Neural progenitor cell (in vitro differentiated cells): ENCODE measurements at regions not wholly inside any gene's neighbourhood (a gene's known extent, or its start where the extent isn't known, plus 50 kb on each side); places are given as distances from the start of the nearest gene placed in this dataset.

ENCODE experiments used
- DNase-seq: peaks from one replicate; pipeline ENCODE4 v3.0.0-alpha.2; 2016; ENCODE audit warnings: low spot score
- H2AFZ ChIP-seq: fragments of 200-600 bp; sonication (generic); replicated peaks from 2 replicates; pipeline ENCODE4 v1.6.1; 2016; ENCODE audit warnings: antibody characterized with exemption
- H3F3A ChIP-seq: fragments of 200-600 bp; sonication (generic); 2 replicates; pipeline ENCODE4 v1.6.1; 2016; ENCODE audit warnings: antibody characterized with exemption, low read depth
- H3K27ac ChIP-seq: fragments of 200-600 bp; sonication (generic); 2 replicates; pipeline ENCODE4 v1.5.1; 2016; ENCODE audit warnings: mild to moderate bottlenecking
- H3K27me3 ChIP-seq: fragments of 200-600 bp; sonication (generic); 2 replicates; pipeline ENCODE4 v1.6.1; 2016; ENCODE audit warnings: mild to moderate bottlenecking, moderate library complexity
- H3K36me3 ChIP-seq: fragments of 200-600 bp; sonication (generic); 2 replicates; pipeline ENCODE4 v1.5.1; 2016
- H3K4me1 ChIP-seq: fragments of 200-600 bp; sonication (generic); 2 replicates; pipeline ENCODE4 v1.6.1; 2016; ENCODE audit warnings: mixed run types
- H3K4me2 ChIP-seq: fragments of 200-600 bp; sonication (generic); 2 replicates; pipeline ENCODE4 v1.6.1; 2016
- H3K4me3 ChIP-seq: fragments of 200-600 bp; sonication (generic); 2 replicates; pipeline ENCODE4 v1.5.1; 2016
- H3K79me2 ChIP-seq: fragments of 200-600 bp; sonication (generic); 2 replicates; pipeline ENCODE4 v1.6.1; 2016; ENCODE audit warnings: low read depth
- H3K9ac ChIP-seq: fragments of 200-600 bp; sonication (generic); 2 replicates; pipeline ENCODE4 v1.6.1; 2016
- H3K9me3 ChIP-seq: fragments of 200-600 bp; sonication (generic); 2 replicates; pipeline ENCODE4 v1.5.1; 2016; ENCODE audit warnings: low read depth
- H4K20me1 ChIP-seq: fragments of 200-600 bp; sonication (generic); 2 replicates; pipeline ENCODE4 v1.6.1; 2016; ENCODE audit warnings: low read depth
- H3K27ac Mint-ChIP-seq: 3 replicates; pipeline ENCODE4 v1.8.0; 2021; ENCODE audit warnings: mixed read lengths
- H3K27me3 Mint-ChIP-seq: 2 replicates; pipeline ENCODE4 v1.8.0; 2022; ENCODE audit warnings: low read depth, mild to moderate bottlenecking, inconsistent platforms, moderate library complexity, mixed read lengths; ENCODE audit not compliant: insufficient read depth
- H3K36me3 Mint-ChIP-seq: 3 replicates; pipeline ENCODE4 v1.8.0; 2021; ENCODE audit warnings: mixed read lengths
- H3K4me1 Mint-ChIP-seq: 3 replicates; pipeline ENCODE4 v1.8.0; 2021; ENCODE audit warnings: mixed read lengths
- H3K4me3 Mint-ChIP-seq: 3 replicates; pipeline ENCODE4 v1.8.0; 2021; ENCODE audit warnings: mild to moderate bottlenecking, moderate library complexity, mixed read lengths
- H3K9me3 Mint-ChIP-seq: 3 replicates; pipeline ENCODE4 v1.8.0; 2020; ENCODE audit warnings: mixed read lengths
- EZH2 ChIP-seq: fragments of 200-600 bp; sonication (generic); IDR thresholded peaks from 2 replicates; pipeline ENCODE4 v1.6.1; 2017; ENCODE audit warnings: antibody characterized with exemption, mild to moderate bottlenecking, moderate library complexity
- EZH2phosphoT487 ChIP-seq: fragments of 200-600 bp; sonication (generic); IDR thresholded peaks from 2 replicates; pipeline ENCODE4 v1.6.1; 2017; ENCODE audit warnings: antibody characterized with exemption
- TF ChIP-seq, protein P1 (sequence below): fragments of 200-600 bp; sonication (generic); IDR thresholded peaks from 2 replicates; pipeline ENCODE4 v1.5.1; 2017; ENCODE audit warnings: antibody characterized with exemption, mild to moderate bottlenecking

GRCh38 chr4:123598331-123598730 is 201.7 kb downstream of the SPRY1 start:
- peaks cover 4% of the 10 kb centered on the region for H3K36me3 Mint-ChIP-seq
- peaks cover 5% of the 10 kb centered on the region for H3K9me3 Mint-ChIP-seq
- H3K4me1 Mint-ChIP-seq: peaks cover 28% of the 10 kb centered on the region
- no peak overlapping the region for H3K4me3 ChIP-seq
- no peaks in the 10 kb centered on the region for H3K27me3 ChIP-seq
- peaks cover 7% of the 10 kb centered on the region for H3K27me3 Mint-ChIP-seq
- no peaks in the 10 kb centered on the region for H3K36me3 ChIP-seq
- no peak for DNase-seq
- H3F3A ChIP-seq: peaks cover 8% of the 10 kb centered on the region
- peaks cover 20% of the 10 kb centered on the region for H3K4me1 ChIP-seq
- H4K20me1 ChIP-seq: no peaks in the 10 kb centered on the region
- H3K9me3 ChIP-seq: no peaks in the 10 kb centered on the region
- H3K4me3 Mint-ChIP-seq: no peak overlapping the region
- no peak overlapping the region for H2AFZ ChIP-seq
- TF ChIP-seq EZH2phosphoT487: no peak
- TF ChIP-seq, protein P1, sequence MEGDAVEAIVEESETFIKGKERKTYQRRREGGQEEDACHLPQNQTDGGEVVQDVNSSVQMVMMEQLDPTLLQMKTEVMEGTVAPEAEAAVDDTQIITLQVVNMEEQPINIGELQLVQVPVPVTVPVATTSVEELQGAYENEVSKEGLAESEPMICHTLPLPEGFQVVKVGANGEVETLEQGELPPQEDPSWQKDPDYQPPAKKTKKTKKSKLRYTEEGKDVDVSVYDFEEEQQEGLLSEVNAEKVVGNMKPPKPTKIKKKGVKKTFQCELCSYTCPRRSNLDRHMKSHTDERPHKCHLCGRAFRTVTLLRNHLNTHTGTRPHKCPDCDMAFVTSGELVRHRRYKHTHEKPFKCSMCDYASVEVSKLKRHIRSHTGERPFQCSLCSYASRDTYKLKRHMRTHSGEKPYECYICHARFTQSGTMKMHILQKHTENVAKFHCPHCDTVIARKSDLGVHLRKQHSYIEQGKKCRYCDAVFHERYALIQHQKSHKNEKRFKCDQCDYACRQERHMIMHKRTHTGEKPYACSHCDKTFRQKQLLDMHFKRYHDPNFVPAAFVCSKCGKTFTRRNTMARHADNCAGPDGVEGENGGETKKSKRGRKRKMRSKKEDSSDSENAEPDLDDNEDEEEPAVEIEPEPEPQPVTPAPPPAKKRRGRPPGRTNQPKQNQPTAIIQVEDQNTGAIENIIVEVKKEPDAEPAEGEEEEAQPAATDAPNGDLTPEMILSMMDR: no peak
- no peak for TF ChIP-seq EZH2
- H3K9ac ChIP-seq: no peak overlapping the region
- H3K4me2 ChIP-seq: no peak overlapping the region
- H3K27ac ChIP-seq: no peak overlapping the region
- no peak overlapping the region for H3K27ac Mint-ChIP-seq
- no peaks in the 10 kb centered on the region for H3K79me2 ChIP-seq

DNA sequence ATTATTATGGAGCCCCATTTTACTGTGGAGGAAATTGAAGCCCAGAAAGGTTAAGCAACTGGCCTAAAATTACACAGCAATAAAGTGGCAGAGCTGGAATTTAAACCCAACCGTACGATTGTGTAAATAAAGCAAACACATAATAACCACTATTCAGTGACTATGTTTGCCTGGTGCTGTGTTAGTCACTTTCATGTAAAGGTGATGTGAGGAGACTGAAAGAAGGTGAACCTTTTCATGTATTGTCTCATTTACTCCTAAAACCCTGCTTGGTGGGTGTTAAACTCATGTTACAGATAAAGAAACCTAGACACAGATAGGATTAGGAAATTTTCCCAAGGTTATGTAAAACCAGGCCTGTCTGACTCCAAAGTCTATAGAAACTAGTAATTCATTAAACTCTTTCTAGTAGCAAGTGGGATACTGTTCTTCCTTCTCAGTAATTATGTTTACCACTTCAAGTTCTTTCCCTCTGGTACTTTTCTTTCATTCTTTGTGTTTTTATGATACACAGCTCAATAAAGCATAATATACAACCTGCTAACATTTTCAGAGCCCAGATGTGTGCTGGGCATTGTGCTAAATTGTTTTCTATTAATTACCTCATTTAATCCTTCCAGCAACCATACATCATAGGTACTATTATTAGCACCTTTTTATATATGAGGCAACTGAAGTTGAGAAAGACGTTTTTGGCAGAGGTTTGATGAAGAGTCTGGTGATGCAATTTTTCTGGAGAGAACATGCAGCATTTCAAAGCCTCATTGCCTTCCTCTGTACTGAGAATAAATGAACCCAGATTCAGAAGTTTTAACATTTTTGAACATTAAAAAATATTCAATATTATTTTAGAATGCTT is 202.7 kb downstream of the SPRY1 start:
- Mint-ChIP-seq H3K4me3 (no peak overlapping the region), H3K27me3 (peaks cover 7% of the 10 kb centered on the region), H3K4me1 (peaks cover 28% of the 10 kb centered on the region), H3K9me3 (peaks cover 4% of the 10 kb centered on the region), H3K36me3 (peaks cover 4% of the 10 kb centered on the region), H3K27ac (no peak overlapping the region)
- Histone ChIP-seq H3K4me3 (no peak overlapping the region), H3F3A (peaks cover 8% of the 10 kb centered on the region), H3K4me1 (peaks cover 20% of the 10 kb centered on the region), H3K9ac (no peak overlapping the region), H3K79me2 (no peaks in the 10 kb centered on the region), H3K9me3 (no peaks in the 10 kb centered on the region), H3K27ac (no peak overlapping the region), H3K27me3 (no peaks in the 10 kb centered on the region), H2AFZ (no peak overlapping the region), H4K20me1 (no peaks in the 10 kb centered on the region), H3K36me3 (no peaks in the 10 kb centered on the region), H3K4me2 (peak overlapping the region; percentile 48)
- DNase-seq: no peak
- TF ChIP-seq, protein P1: no peak
- TF ChIP-seq EZH2phosphoT487: no peak
- no peak for TF ChIP-seq EZH2

GRCh38 chr4:123599920-123600810 is 203.6 kb downstream of the SPRY1 start:
- H3K4me1 ChIP-seq: peaks cover 20% of the 10 kb centered on the region
- peak overlapping the region; percentile 60 for H3K4me3 Mint-ChIP-seq
- H3K9me3 Mint-ChIP-seq: peaks cover 4% of the 10 kb centered on the region
- no peak for TF ChIP-seq EZH2phosphoT487
- TF ChIP-seq, protein P1: no peak
- H3K27ac Mint-ChIP-seq: peak overlapping the region; percentile 90
- H3K4me3 ChIP-seq: no peak overlapping the region
- peaks cover 7% of the 10 kb centered on the region for H3K27me3 Mint-ChIP-seq
- peaks cover 8% of the 10 kb centered on the region for H3F3A ChIP-seq
- H3K36me3 Mint-ChIP-seq: peaks cover 6% of the 10 kb centered on the region
- no peaks in the 10 kb centered on the region for H3K9me3 ChIP-seq
- no peaks in the 10 kb centered on the region for H3K36me3 ChIP-seq
- peaks cover 28% of the 10 kb centered on the region for H3K4me1 Mint-ChIP-seq
- H4K20me1 ChIP-seq: no peaks in the 10 kb centered on the region
- peak; percentile 62 for DNase-seq
- no peak overlapping the region for H2AFZ ChIP-seq
- H3K27me3 ChIP-seq: no peaks in the 10 kb centered on the region
- H3K79me2 ChIP-seq: no peaks in the 10 kb centered on the region
- no peak overlapping the region for H3K27ac ChIP-seq
- H3K4me2 ChIP-seq: peak overlapping the region; percentile 48
- no peak overlapping the region for H3K9ac ChIP-seq
